ENCODE measurements at regions not wholly inside any gene's neighbourhood (a gene's known extent, or its start where the extent isn't known, plus 50 kb on each side); places are given as distances from the start of the nearest gene placed in this dataset.

DNA sequence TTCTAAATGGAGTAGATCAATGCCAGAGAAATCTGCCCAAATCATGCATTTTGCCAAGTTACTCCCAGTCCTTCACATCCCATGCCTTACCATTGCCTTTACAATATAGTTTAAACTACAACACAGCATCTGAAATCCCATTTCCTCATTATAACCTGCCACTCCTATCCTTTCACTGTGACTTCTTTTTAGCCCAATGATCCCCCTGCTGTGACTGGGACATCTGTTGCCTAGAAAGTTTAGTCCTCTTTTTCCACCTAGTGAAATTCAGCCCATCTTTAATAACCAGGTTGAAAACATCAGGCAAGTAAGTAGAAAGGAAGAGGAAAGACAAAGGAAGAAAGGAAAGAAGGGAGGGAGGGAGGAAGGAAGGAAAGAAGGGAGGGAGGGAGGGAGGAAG, 627.9 kb upstream of the ZNF385D start:
- TF ChIP-seq, protein P1, sequence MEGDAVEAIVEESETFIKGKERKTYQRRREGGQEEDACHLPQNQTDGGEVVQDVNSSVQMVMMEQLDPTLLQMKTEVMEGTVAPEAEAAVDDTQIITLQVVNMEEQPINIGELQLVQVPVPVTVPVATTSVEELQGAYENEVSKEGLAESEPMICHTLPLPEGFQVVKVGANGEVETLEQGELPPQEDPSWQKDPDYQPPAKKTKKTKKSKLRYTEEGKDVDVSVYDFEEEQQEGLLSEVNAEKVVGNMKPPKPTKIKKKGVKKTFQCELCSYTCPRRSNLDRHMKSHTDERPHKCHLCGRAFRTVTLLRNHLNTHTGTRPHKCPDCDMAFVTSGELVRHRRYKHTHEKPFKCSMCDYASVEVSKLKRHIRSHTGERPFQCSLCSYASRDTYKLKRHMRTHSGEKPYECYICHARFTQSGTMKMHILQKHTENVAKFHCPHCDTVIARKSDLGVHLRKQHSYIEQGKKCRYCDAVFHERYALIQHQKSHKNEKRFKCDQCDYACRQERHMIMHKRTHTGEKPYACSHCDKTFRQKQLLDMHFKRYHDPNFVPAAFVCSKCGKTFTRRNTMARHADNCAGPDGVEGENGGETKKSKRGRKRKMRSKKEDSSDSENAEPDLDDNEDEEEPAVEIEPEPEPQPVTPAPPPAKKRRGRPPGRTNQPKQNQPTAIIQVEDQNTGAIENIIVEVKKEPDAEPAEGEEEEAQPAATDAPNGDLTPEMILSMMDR (IDR thresholded peaks at IDR 0.05) = no peak
- no peak for TF ChIP-seq POLR2A (IDR thresholded peaks at IDR 0.05)
- TF ChIP-seq EP300 (IDR thresholded peaks at IDR 0.05) = no peak
